ENCODE measurements at regions not wholly inside any gene's neighbourhood (a gene's known extent, or its start where the extent isn't known, plus 50 kb on each side); places are given as distances from the start of the nearest gene placed in this dataset.
"Not testable (repeated sequence)": the region's sequence is repeated elsewhere in the genome, so short reads cannot be mapped to it uniquely, and the experiment has no call there.

DNA sequence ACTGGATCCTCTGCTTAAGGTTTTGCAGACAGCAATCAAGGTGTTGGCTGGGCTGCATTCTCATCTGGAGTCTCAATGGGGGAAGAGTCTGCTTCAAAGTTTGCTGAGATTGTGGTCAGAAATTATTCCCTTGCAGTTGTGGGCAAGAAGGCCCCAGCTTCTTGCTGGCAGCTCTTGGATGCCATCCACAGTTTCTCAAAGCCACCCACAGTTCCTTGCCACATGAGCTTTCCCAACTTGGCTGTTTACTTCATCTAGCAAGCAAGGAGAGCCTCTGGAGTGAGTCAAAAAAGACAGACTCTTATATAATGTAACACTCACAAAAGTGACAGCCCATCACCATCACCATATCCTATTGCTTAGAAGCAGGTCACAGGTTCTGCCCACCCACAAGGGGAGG lies 62.1 kb upstream of the ABHD2 start:
- DNase-seq (ENCODE audit: low read depth, low spot score): no peak

- DNase-seq (ENCODE audit: low read depth, low spot score): no peak
Observed at GRCh38 chr15:89028036-89028435, 60.2 kb upstream of the ABHD2 start.

DNA sequence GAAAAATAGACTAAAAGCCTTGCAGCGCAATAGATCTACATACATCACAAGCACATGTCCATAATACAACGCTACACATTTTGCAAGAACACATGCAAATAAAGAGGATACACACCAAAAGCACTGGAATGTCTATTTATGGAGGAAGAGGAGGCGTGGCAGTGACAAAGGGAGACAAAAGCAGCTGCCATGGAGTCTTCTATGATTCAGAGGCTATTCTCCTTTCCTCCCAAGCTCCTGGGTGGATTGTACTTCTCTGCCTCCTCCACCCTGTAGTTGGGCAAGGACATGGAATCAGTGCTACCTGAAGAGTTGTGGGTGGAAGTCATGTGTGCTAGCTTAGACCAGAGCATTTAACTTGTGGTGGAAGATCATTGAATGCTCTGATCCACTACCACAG lies 57.9 kb upstream of the ABHD2 start:
- no peak for DNase-seq (ENCODE audit: low read depth, low spot score)

DNA sequence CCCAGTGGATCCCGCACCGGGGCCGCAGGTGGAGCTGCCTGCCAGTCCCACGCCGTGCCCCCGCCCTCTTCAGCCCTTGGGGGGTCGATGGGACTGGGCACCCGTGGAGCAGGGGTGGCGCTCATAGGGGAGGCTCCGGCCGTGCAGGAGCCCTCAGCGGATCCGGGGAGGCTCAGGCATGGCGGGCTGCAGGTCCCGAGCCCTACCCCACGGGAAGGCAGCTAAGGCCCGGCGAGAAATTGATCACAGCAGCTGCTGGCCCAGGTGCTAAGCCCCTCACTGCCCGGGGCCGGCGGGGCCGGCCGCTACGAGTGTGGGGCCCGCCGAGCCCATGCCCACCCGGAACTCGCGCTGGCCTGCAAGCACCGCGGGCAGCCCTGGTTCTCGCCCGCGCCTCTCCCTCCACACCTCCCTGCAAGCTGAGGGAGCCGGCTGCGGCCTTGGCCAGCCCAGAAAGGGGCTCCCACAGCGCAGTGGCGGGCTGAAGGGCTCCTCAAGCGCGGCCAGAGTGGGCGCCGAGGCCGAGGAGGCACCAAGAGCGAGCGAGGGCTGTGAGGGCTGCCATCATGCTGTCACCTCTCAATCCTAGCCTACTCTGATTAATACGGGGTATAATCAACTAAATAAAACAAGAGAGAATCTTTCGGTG lies 56.5 kb upstream of the ABHD2 start:
- DNase-seq (ENCODE audit: low read depth, low spot score): not testable (repeated sequence)

DNA sequence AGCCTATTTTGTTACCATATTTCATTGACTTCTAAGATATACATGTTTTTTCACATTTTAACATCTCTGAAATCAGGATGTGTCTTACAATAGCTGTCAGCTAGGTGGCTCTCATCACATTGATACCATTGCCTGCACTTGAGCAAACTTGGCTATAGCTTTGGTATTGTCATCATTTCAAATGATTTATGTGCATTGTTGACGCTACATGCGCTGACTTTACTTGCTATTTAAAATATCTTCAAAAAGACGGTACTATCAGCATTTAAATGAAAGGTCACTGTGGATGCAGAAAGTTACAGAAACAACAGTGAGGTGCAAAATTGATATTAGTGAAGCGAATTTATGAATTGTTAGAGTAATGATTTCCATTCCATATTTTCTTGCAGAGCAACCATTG lies 54.0 kb upstream of the ABHD2 start:
- no peak for DNase-seq (ENCODE audit: low read depth, low spot score)

DNA sequence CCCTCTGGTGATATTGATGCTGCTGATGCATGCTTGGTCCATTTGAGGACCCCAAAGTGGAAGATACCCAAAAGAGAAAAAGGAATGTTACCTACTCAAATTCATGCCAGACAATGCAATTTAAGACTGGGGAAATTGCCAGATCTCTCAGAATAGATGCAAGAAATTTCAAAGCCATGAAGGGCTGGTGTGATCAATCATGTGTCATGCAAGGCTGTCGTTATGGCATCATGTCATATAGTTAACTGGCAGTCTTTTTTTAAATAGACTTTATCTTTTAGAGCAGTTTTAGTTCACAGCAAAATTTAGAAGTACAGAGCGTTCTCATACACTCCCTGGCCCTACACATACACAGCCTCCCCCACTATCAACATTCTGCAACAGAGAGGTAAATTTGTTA lies 53.1 kb upstream of the ABHD2 start:
- DNase-seq (ENCODE audit: low read depth, low spot score): no peak

GRCh38 chr15:89035658-89036057 lies 52.6 kb upstream of the ABHD2 start:
- DNase-seq (ENCODE audit: low read depth, low spot score): no peak

DNA sequence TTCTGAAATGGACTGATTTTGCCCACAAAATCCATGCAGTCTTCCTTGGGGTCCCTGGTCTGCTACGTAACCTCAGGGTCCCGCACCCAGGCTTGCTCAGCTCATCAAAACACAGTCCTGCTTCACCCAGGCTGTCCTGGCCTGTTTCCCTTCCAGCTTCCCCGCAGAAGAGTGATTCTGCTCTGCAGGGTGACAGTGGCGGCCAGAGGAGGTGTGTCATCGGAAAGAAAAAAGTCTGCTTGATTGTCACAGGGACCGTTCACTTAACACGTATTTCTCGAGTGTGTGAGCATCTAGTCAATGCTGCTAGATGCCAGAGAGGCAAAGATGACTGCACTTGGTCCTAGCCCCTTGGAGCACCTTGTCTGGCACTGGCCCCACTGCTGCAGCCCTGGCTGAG lies 50.1 kb upstream of the ABHD2 start:
- no peak for DNase-seq (ENCODE audit: low read depth, low spot score)
